ENCODE measurements at regions not wholly inside any gene's neighbourhood (a gene's known extent, or its start where the extent isn't known, plus 50 kb on each side); places are given as distances from the start of the nearest gene placed in this dataset.

- TF ChIP-seq CTCF (conservative IDR thresholded peaks at IDR 0.05) = no peak
- 93 to 99% methylated on average over 7 to 10 of the region's 10 CpGs for WGBS, 2 experiments (ENCODE audit: insufficient coverage in 1 of 2, insufficient read length in 1 of 2)
- Mint-ChIP-seq H3K4me1 (peaks cover 20% of the 10 kb centered on the region), H3K4me3 (no peak overlapping the region), H3K27me3 (ENCODE audit: insufficient read depth) (no peaks in the 10 kb centered on the region), H3K36me3 (ENCODE audit: low read depth) (peaks cover 2% of the 10 kb centered on the region), H3K27ac (no peak overlapping the region), H3K9me3 (no peaks in the 10 kb centered on the region)
- H3K9me3 ChIP-seq (ENCODE audit: control insufficient read depth, low read length) = no peaks in the 10 kb centered on the region
- no peaks in the 10 kb centered on the region for H3K27me3 ChIP-seq (ENCODE audit: control insufficient read depth, insufficient read depth, low read length, poor library complexity, severe bottlenecking)
- no peaks in the 10 kb centered on the region for H3K36me3 ChIP-seq (ENCODE audit: control insufficient read depth, insufficient read depth, low read length)
- peaks cover 6% of the 10 kb centered on the region for H3K4me1 ChIP-seq (ENCODE audit: control insufficient read depth, insufficient read depth, low read length)
- H3K27ac ChIP-seq (ENCODE audit: low read depth, low read length) = no peak overlapping the region
- H3K9ac ChIP-seq (ENCODE audit: extremely low read depth, low read length, poor library complexity, severe bottlenecking) = no peak overlapping the region
- H3K4me3 ChIP-seq (ENCODE audit: low read length) = no peak overlapping the region
- no peak for DNase-seq
Observed at GRCh38 chr15:29194866-29195265, 74.8 kb downstream of the NSMCE3 start.

GRCh38 chr15:29183071-29183831, 86.4 kb downstream of the NSMCE3 start:
- Mint-ChIP-seq H3K27me3 (ENCODE audit: insufficient read depth) (no peaks in the 10 kb centered on the region), H3K4me1 (peaks cover 18% of the 10 kb centered on the region), H3K4me3 (no peak overlapping the region), H3K27ac (no peak overlapping the region), H3K36me3 (ENCODE audit: low read depth) (no peaks in the 10 kb centered on the region), H3K9me3 (no peaks in the 10 kb centered on the region)
- no peak for TF ChIP-seq CTCF (conservative IDR thresholded peaks at IDR 0.05)
- no peaks in the 10 kb centered on the region for H3K36me3 ChIP-seq (ENCODE audit: control insufficient read depth, insufficient read depth, low read length)
- WGBS, 2 experiments (ENCODE audit: insufficient coverage in 1 of 2, insufficient read length in 1 of 2) = 75 to 82% methylated on average over 9 to 13 of the region's 14 CpGs
- H3K27ac ChIP-seq (ENCODE audit: low read depth, low read length) = no peak overlapping the region
- no peak overlapping the region for H3K9ac ChIP-seq (ENCODE audit: extremely low read depth, low read length, poor library complexity, severe bottlenecking)
- no peak for DNase-seq
- H3K4me3 ChIP-seq (ENCODE audit: low read length) = no peak overlapping the region
- no peaks in the 10 kb centered on the region for H3K9me3 ChIP-seq (ENCODE audit: control insufficient read depth, low read length)
- peaks cover 3% of the 10 kb centered on the region for H3K4me1 ChIP-seq (ENCODE audit: control insufficient read depth, insufficient read depth, low read length)
- H3K27me3 ChIP-seq (ENCODE audit: control insufficient read depth, insufficient read depth, low read length, poor library complexity, severe bottlenecking) = no peaks in the 10 kb centered on the region

GRCh38 chr15:29182590-29182989, 87.0 kb downstream of the NSMCE3 start:
- Histone ChIP-seq H3K4me1 (ENCODE audit: control insufficient read depth, insufficient read depth, low read length) (peaks cover 3% of the 10 kb centered on the region), H3K27me3 (ENCODE audit: control insufficient read depth, insufficient read depth, low read length, poor library complexity, severe bottlenecking) (no peaks in the 10 kb centered on the region), H3K36me3 (ENCODE audit: control insufficient read depth, insufficient read depth, low read length) (no peaks in the 10 kb centered on the region), H3K27ac (ENCODE audit: low read depth, low read length) (no peak overlapping the region), H3K9ac (ENCODE audit: extremely low read depth, low read length, poor library complexity, severe bottlenecking) (no peak overlapping the region), H3K4me3 (ENCODE audit: low read length) (no peak overlapping the region), H3K9me3 (ENCODE audit: control insufficient read depth, low read length) (no peaks in the 10 kb centered on the region)
- Mint-ChIP-seq H3K36me3 (ENCODE audit: low read depth) (no peaks in the 10 kb centered on the region), H3K4me3 (no peak overlapping the region), H3K4me1 (peaks cover 19% of the 10 kb centered on the region), H3K27ac (no peak overlapping the region), H3K9me3 (no peaks in the 10 kb centered on the region), H3K27me3 (ENCODE audit: insufficient read depth) (no peaks in the 10 kb centered on the region)
- TF ChIP-seq CTCF (conservative IDR thresholded peaks at IDR 0.05) = no peak
- 80% methylated on average over 1 of the region's 2 CpGs; no CpG with 5 or more reads in 1 of the 2 experiments for WGBS, 2 experiments (ENCODE audit: insufficient coverage in 1 of 2, insufficient read length in 1 of 2)
- DNase-seq = no peak
